Peyer's patch (tissue), 4 donors: ENCODE measurements at regions not wholly inside any gene's neighbourhood (a gene's known extent, or its start where the extent isn't known, plus 50 kb on each side); places are given as distances from the start of the nearest gene placed in this dataset.

Experiments
- DNase-seq, 3 donors: peaks; one replicate each; pipeline ENCODE4 v3.0.0-alpha.2; 2017 to 2019
- H3K27ac ChIP-seq, 4 donors: fragments of 200-600 bp; sonication (generic); one replicate each; pipeline ENCODE4 v1.5.1; 2016 to 2019
- H3K27me3 ChIP-seq, 2 donors: fragments of 200-600 bp; sonication (generic); one replicate each; pipeline ENCODE4 v1.5.1; 2019
- H3K36me3 ChIP-seq, 3 donors: fragments of 200-600 bp; sonication (generic); one replicate each; pipeline ENCODE4 v1.5.1; 2016 to 2019
- H3K4me1 ChIP-seq, 4 donors: fragments of 200-600 bp; sonication (generic); one replicate each; pipeline ENCODE4 v1.5.1; 2016 to 2019
- H3K4me3 ChIP-seq, 4 donors: fragments of 200-600 bp; sonication (generic); 1 replicate in 3 of 4; 2 replicates in 1 of 4; pipeline ENCODE4 v1.5.1; 2016 to 2019; ENCODE audit warnings: mild to moderate bottlenecking in 1 of 4
- H3K9me3 ChIP-seq, 4 donors: fragments of 200-600 bp; sonication (generic); one replicate each; pipeline ENCODE4 v1.5.1; 2016 to 2019; ENCODE audit warnings: mild to moderate bottlenecking in 1 of 4
- CTCF ChIP-seq, 6 experiments: fragments of 450-650 bp in 4 of 6; fragments of 200-600 bp in 2 of 6; sonication (generic) in 1 of 6; IDR thresholded peaks; one replicate each; pipeline ENCODE4 v1.5.1; 2017 to 2019; ENCODE audit warnings: antibody characterized with exemption in 6 of 6, mild to moderate bottlenecking in 3 of 6, moderate library complexity in 1 of 6
- POLR2A ChIP-seq, 2 donors: fragments of 450-650 bp; IDR thresholded peaks; one replicate each; pipeline ENCODE4 v1.5.1; 2017; ENCODE audit warnings: antibody characterized with exemption in 2 of 2, mild to moderate bottlenecking in 2 of 2, moderate library complexity in 2 of 2

GRCh38 chr5:179455320-179455719, 95.0 kb upstream of the RUFY1 start:
- Histone ChIP-seq H3K27ac (no peak overlapping the region), H3K9me3 (peaks cover 0 to 5% (median 0%) of the 10 kb centered on the region in 4 donors), H3K27me3 (no peaks in the 10 kb centered on the region), H3K36me3 (no peaks in the 10 kb centered on the region), H3K4me1 (no peaks in the 10 kb centered on the region), H3K4me3 (no peak overlapping the region)
- DNase-seq: no peak
- no peak for TF ChIP-seq CTCF (IDR thresholded peaks at IDR 0.05)
- TF ChIP-seq POLR2A (IDR thresholded peaks at IDR 0.05): no peak

- Histone ChIP-seq H3K4me1 (no peaks in the 10 kb centered on the region), H3K27ac (no peak overlapping the region), H3K36me3 (no peaks in the 10 kb centered on the region), H3K27me3 (no peaks in the 10 kb centered on the region), H3K9me3 (peaks cover 0 to 5% (median 0%) of the 10 kb centered on the region in 4 donors), H3K4me3 (no peak overlapping the region)
- TF ChIP-seq CTCF (IDR thresholded peaks at IDR 0.05): no peak
- TF ChIP-seq POLR2A (IDR thresholded peaks at IDR 0.05): no peak
- no peak for DNase-seq
These were observed 96.0 kb upstream of the RUFY1 start for GRCh38 chr5:179454356-179454755.

GRCh38 chr5:179453616-179454015, 96.7 kb upstream of the RUFY1 start:
- Histone ChIP-seq H3K27me3 (no peaks in the 10 kb centered on the region), H3K9me3 (peaks cover 0 to 5% (median 0%) of the 10 kb centered on the region in 4 donors), H3K27ac (no peak overlapping the region), H3K36me3 (no peaks in the 10 kb centered on the region), H3K4me1 (no peaks in the 10 kb centered on the region), H3K4me3 (no peak overlapping the region)
- TF ChIP-seq CTCF (IDR thresholded peaks at IDR 0.05) (no peak), POLR2A (IDR thresholded peaks at IDR 0.05) (no peak)
- DNase-seq: no peak

GRCh38 chr5:179452356-179453230, 97.8 kb upstream of the RUFY1 start:
- no peak for DNase-seq
- no peaks in the 10 kb centered on the region for H3K27me3 ChIP-seq
- H3K27ac ChIP-seq: no peak overlapping the region
- H3K36me3 ChIP-seq: no peaks in the 10 kb centered on the region
- H3K9me3 ChIP-seq: peaks cover 0 to 5% (median 0%) of the 10 kb centered on the region in 4 donors
- TF ChIP-seq CTCF (IDR thresholded peaks at IDR 0.05) (no peak), POLR2A (IDR thresholded peaks at IDR 0.05) (no peak)
- no peaks in the 10 kb centered on the region for H3K4me1 ChIP-seq
- no peak overlapping the region for H3K4me3 ChIP-seq

GRCh38 chr5:179451828-179452196, 98.5 kb upstream of the RUFY1 start:
- TF ChIP-seq CTCF (IDR thresholded peaks at IDR 0.05): no peak
- no peak for TF ChIP-seq POLR2A (IDR thresholded peaks at IDR 0.05)
- no peaks in the 10 kb centered on the region for H3K36me3 ChIP-seq
- H3K9me3 ChIP-seq: peaks cover 0 to 5% (median 0%) of the 10 kb centered on the region in 4 donors
- no peaks in the 10 kb centered on the region for H3K27me3 ChIP-seq
- no peak overlapping the region for H3K27ac ChIP-seq
- no peaks in the 10 kb centered on the region for H3K4me1 ChIP-seq
- H3K4me3 ChIP-seq: no peak overlapping the region
- DNase-seq: no peak
